ENCODE measurements at regions not wholly inside any gene's neighbourhood (a gene's known extent, or its start where the extent isn't known, plus 50 kb on each side); places are given as distances from the start of the nearest gene placed in this dataset.

DNA sequence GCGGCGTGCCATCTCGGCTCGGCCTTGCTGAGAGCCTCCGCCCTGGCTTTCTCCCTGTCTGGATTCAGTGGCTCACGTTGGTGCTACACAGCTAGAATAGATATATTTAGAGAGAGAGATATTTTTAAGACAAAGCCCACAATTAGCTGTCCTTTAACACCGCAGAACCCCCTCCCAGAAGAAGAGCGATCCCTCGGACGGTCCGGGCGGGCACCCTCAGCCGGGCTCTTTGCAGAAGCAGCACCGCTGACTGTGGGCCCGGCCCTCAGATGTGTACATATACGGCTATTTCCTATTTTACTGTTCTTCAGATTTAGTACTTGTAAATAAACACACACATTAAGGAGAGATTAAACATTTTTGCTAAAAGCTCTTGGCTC is 54.1 kb downstream of the PLXNA1 start:
- BruUV-seq (replicated peaks) = no TSS peak
- intact Hi-C loops (cut with micrococcal nuclease; ENCODE audit: unreplicated experiment) = no loop called here
- TF ChIP-seq, protein P1, sequence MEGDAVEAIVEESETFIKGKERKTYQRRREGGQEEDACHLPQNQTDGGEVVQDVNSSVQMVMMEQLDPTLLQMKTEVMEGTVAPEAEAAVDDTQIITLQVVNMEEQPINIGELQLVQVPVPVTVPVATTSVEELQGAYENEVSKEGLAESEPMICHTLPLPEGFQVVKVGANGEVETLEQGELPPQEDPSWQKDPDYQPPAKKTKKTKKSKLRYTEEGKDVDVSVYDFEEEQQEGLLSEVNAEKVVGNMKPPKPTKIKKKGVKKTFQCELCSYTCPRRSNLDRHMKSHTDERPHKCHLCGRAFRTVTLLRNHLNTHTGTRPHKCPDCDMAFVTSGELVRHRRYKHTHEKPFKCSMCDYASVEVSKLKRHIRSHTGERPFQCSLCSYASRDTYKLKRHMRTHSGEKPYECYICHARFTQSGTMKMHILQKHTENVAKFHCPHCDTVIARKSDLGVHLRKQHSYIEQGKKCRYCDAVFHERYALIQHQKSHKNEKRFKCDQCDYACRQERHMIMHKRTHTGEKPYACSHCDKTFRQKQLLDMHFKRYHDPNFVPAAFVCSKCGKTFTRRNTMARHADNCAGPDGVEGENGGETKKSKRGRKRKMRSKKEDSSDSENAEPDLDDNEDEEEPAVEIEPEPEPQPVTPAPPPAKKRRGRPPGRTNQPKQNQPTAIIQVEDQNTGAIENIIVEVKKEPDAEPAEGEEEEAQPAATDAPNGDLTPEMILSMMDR (IDR thresholded peaks at IDR 0.05; ENCODE audit: insufficient read depth in 1 of 2, low read depth in 1 of 2, low read length in 1 of 2, severe bottlenecking in 1 of 2, unreplicated experiment in 1 of 2) = no peak
- Mint-ChIP-seq H3K27ac (ENCODE audit: unreplicated experiment) (no peak overlapping the region), H3K36me3 (ENCODE audit: insufficient read depth, unreplicated experiment) (peaks cover 52% of the 10 kb centered on the region), H3K27me3 (ENCODE audit: insufficient read depth, unreplicated experiment) (no peaks in the 10 kb centered on the region), H3K9me3 (ENCODE audit: unreplicated experiment) (no peaks in the 10 kb centered on the region), H3K4me1 (ENCODE audit: low read depth, unreplicated experiment) (no peaks in the 10 kb centered on the region), H3K4me3 (ENCODE audit: unreplicated experiment) (no peak overlapping the region)
- no peaks in the 10 kb centered on the region for H3K4me1 ChIP-seq
- H3K9me3 ChIP-seq = no peaks in the 10 kb centered on the region
- H3K27me3 ChIP-seq (replicated peaks; ENCODE audit: control insufficient read depth, insufficient read depth, low read length) = no peaks in the 10 kb centered on the region
- ChIA-PET CTCF (no interaction called here), POLR2A (no interaction called here)
- H3K4me3 ChIP-seq (ENCODE audit: low read depth, low read length) = no peak overlapping the region
- H3K36me3 ChIP-seq (ENCODE audit: control insufficient read depth, insufficient read depth, low read length) = no peaks in the 10 kb centered on the region
- no peak for DNase-seq

DNA sequence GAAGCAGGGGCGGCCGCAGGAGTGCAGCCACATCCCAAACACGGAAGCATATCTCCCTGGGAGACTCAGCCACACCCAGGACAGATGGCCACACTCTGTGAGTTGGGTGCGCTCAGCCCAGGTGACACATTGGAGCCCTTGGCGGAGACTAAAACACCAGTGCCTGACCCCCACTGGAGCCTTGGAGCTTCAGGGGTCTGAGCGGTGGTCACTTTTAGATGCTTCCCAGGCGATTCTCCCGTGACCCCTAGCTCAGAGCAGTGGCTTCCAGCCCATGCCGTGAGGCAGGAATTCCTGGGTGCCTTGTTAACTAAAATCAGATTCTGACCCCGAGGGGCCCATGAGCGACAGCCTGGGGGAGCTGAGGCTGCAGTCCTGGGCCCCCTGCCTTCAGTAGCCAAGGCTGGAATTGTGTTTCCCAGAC is 54.5 kb downstream of the PLXNA1 start:
- CTCF ChIA-PET = no interaction called here
- TF ChIP-seq, protein P1 (IDR thresholded peaks at IDR 0.05; ENCODE audit: insufficient read depth in 1 of 2, low read depth in 1 of 2, low read length in 1 of 2, severe bottlenecking in 1 of 2, unreplicated experiment in 1 of 2) = no peak

DNA sequence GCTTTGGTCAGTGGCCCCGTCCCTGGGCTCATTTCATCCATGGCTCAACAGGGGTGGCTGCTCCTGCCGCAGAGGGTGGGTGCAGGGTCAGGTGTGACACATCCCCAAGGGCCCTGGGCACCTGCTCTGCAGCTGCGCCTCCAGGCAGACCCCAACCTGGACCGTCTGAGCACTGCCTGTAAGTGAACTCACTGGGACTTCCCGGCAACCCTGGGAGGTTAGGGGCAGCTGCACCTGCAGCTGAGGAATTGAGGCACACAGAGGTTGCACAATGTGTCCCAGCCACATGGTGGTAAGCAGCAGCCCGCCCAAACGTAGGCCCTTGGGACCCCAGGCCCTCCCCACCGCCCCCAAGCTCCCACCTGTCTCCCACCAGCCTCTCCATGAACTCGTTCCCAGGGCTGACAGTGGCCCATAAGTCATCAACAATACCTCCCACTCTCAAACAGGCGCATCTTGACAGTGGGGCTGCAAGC is 55.1 kb downstream of the PLXNA1 start:
- H3K36me3 Mint-ChIP-seq (ENCODE audit: insufficient read depth, unreplicated experiment) = peaks cover 50% of the 10 kb centered on the region
- no peaks in the 10 kb centered on the region for H3K4me1 ChIP-seq
- BruUV-seq (replicated peaks) = no TSS peak
- no peak for DNase-seq
- H3K27me3 ChIP-seq (replicated peaks; ENCODE audit: control insufficient read depth, insufficient read depth, low read length) = no peaks in the 10 kb centered on the region
- H3K9me3 ChIP-seq = no peaks in the 10 kb centered on the region
- H3K4me1 Mint-ChIP-seq (ENCODE audit: low read depth, unreplicated experiment) = peaks cover under 1% of the 10 kb centered on the region
- H3K27ac Mint-ChIP-seq (ENCODE audit: unreplicated experiment) = no peak overlapping the region
- H3K4me3 Mint-ChIP-seq (ENCODE audit: unreplicated experiment) = no peak overlapping the region
- no peaks in the 10 kb centered on the region for H3K36me3 ChIP-seq (ENCODE audit: control insufficient read depth, insufficient read depth, low read length)
- CTCF ChIA-PET = no interaction called here
- TF ChIP-seq, protein P1 (IDR thresholded peaks at IDR 0.05; ENCODE audit: insufficient read depth in 1 of 2, low read depth in 1 of 2, low read length in 1 of 2, severe bottlenecking in 1 of 2, unreplicated experiment in 1 of 2) = no peak
- intact Hi-C loops (cut with micrococcal nuclease; ENCODE audit: unreplicated experiment) = no loop called here
- no peak overlapping the region for H3K4me3 ChIP-seq (ENCODE audit: low read depth, low read length)
- H3K27me3 Mint-ChIP-seq (ENCODE audit: insufficient read depth, unreplicated experiment) = no peaks in the 10 kb centered on the region
- H3K9me3 Mint-ChIP-seq (ENCODE audit: unreplicated experiment) = no peaks in the 10 kb centered on the region
- POLR2A ChIA-PET = no interaction called here

More for the DNA sequence above, 54.5 kb downstream of the PLXNA1 start:
- Mint-ChIP-seq H3K4me1 (ENCODE audit: low read depth, unreplicated experiment) (no peaks in the 10 kb centered on the region), H3K9me3 (ENCODE audit: unreplicated experiment) (no peaks in the 10 kb centered on the region), H3K36me3 (ENCODE audit: insufficient read depth, unreplicated experiment) (peaks cover 50% of the 10 kb centered on the region), H3K4me3 (ENCODE audit: unreplicated experiment) (no peak overlapping the region), H3K27me3 (ENCODE audit: insufficient read depth, unreplicated experiment) (no peaks in the 10 kb centered on the region), H3K27ac (ENCODE audit: unreplicated experiment) (no peak overlapping the region)
- H3K4me3 ChIP-seq (ENCODE audit: low read depth, low read length) = no peak overlapping the region
- intact Hi-C loops (cut with micrococcal nuclease; ENCODE audit: unreplicated experiment) = no loop called here
- no peaks in the 10 kb centered on the region for H3K4me1 ChIP-seq
- no TSS peak for BruUV-seq (replicated peaks)
- POLR2A ChIA-PET = no interaction called here
- DNase-seq = no peak
- H3K9me3 ChIP-seq = no peaks in the 10 kb centered on the region
- no peaks in the 10 kb centered on the region for H3K27me3 ChIP-seq (replicated peaks; ENCODE audit: control insufficient read depth, insufficient read depth, low read length)
- no peaks in the 10 kb centered on the region for H3K36me3 ChIP-seq (ENCODE audit: control insufficient read depth, insufficient read depth, low read length)
